Astrocyte of the spinal cord (primary cell): ENCODE measurements at regions not wholly inside any gene's neighbourhood (a gene's known extent, or its start where the extent isn't known, plus 50 kb on each side); places are given as distances from the start of the nearest gene placed in this dataset.

Source experiments
- DNase-seq: peaks from one replicate; pipeline ENCODE4 v3.0.0; 2011; ENCODE audit warnings: low read depth, low spot score
- H3K4me3 ChIP-seq: 2 replicates; pipeline ENCODE4 v1.5.1; 2011; ENCODE audit warnings: low read depth, mild to moderate bottlenecking, low read length, moderate library complexity
- CTCF ChIP-seq: IDR thresholded peaks from 2 replicates; pipeline ENCODE4 v1.5.1; 2012; ENCODE audit warnings: low read depth, mild to moderate bottlenecking, low read length, inconsistent platforms
- in situ Hi-C: cut with HindIII; loops from 2 replicates; pipeline ENCODE4 v1.10.0; 2017; ENCODE audit warnings: low sequenced_read_pairs

- in situ Hi-C loops, result no loop called here
- DNase-seq, result no peak
- H3K4me3 ChIP-seq, result no peak overlapping the region
- TF ChIP-seq CTCF, result no peak
Measured at GRCh38 chr1:47571952-47572351, 134.1 kb downstream of the FOXD2 start.

- no peak for DNase-seq
- TF ChIP-seq CTCF, result no peak
Measured at GRCh38 chr1:47572731-47573430, 135.0 kb downstream of the FOXD2 start.

GRCh38 chr1:47574451-47575165 is 136.8 kb downstream of the FOXD2 start:
- in situ Hi-C loops, result no loop called here
- H3K4me3 ChIP-seq, result no peak overlapping the region
- no peak for DNase-seq
- no peak for TF ChIP-seq CTCF

More at GRCh38 chr1:47572731-47573430, 135.0 kb downstream of the FOXD2 start:
- H3K4me3 ChIP-seq, result no peak overlapping the region
- in situ Hi-C loops, result no loop called here

GRCh38 chr1:47575855-47576757 is 138.3 kb downstream of the FOXD2 start:
- no peak for TF ChIP-seq CTCF
- no peak overlapping the region for H3K4me3 ChIP-seq
- in situ Hi-C loops, result no loop called here
- DNase-seq, result peak; percentile 61

- in situ Hi-C loops, result no loop called here
- DNase-seq, result no peak
- no peak for TF ChIP-seq CTCF
- no peak overlapping the region for H3K4me3 ChIP-seq
Measured at GRCh38 chr1:47576758-47577115, 138.9 kb downstream of the FOXD2 start.

- in situ Hi-C loops, result no loop called here
- DNase-seq, result no peak
- no peak for TF ChIP-seq CTCF
Measured at GRCh38 chr1:47577303-47578025, 139.6 kb downstream of the FOXD2 start.

More at GRCh38 chr1:47577303-47578025, 139.6 kb downstream of the FOXD2 start:
- H3K4me3 ChIP-seq, result no peak overlapping the region
